NOMO-1 treated with dmso at 0.1 percent for 144 hours (cell line): ENCODE measurements at regions not wholly inside any gene's neighbourhood (a gene's known extent, or its start where the extent isn't known, plus 50 kb on each side); places are given as distances from the start of the nearest gene placed in this dataset.
"Not testable (repeated sequence)": the region's sequence is repeated elsewhere in the genome, so short reads cannot be mapped to it uniquely, and the experiment has no call there.

ENCODE experiments used
- DNase-seq: peaks from one replicate; lab custom pipeline; 2025; ENCODE audit not compliant: unreplicated experiment; lab: John Stamatoyannopoulos, UW

GRCh38 chr19:28700176-28700575 is 512.8 kb downstream of the UQCRFS1 start:
- DNase-seq: no peak

GRCh38 chr19:28697308-28697707 is 515.6 kb downstream of the UQCRFS1 start:
- DNase-seq: no peak

GRCh38 chr19:28694812-28695211 is 518.1 kb downstream of the UQCRFS1 start:
- no peak for DNase-seq

GRCh38 chr19:28691683-28692082 is 521.3 kb downstream of the UQCRFS1 start:
- no peak for DNase-seq

- DNase-seq: not testable (repeated sequence)
Observed at GRCh38 chr19:28689464-28689863, 523.5 kb downstream of the UQCRFS1 start.

- no peak for DNase-seq
Observed at GRCh38 chr19:28687296-28687695, 525.7 kb downstream of the UQCRFS1 start.

GRCh38 chr19:28686756-28687155 is 526.2 kb downstream of the UQCRFS1 start:
- DNase-seq: no peak

- no peak for DNase-seq
Observed at GRCh38 chr19:28685802-28686201, 527.1 kb downstream of the UQCRFS1 start.

- not testable (repeated sequence) for DNase-seq
Observed at GRCh38 chr19:28685077-28685476, 527.9 kb downstream of the UQCRFS1 start.

GRCh38 chr19:28680111-28680510 is 532.8 kb downstream of the UQCRFS1 start:
- DNase-seq: no peak

GRCh38 chr19:28670836-28671235 is 542.1 kb downstream of the UQCRFS1 start:
- DNase-seq: no peak

- no peak for DNase-seq
Observed at GRCh38 chr19:28669804-28670203, 543.1 kb downstream of the UQCRFS1 start.

GRCh38 chr19:28667348-28667977 is 545.5 kb downstream of the UQCRFS1 start:
- DNase-seq: no peak

GRCh38 chr19:28665748-28666147 is 547.2 kb downstream of the UQCRFS1 start:
- DNase-seq: no peak

GRCh38 chr19:28656644-28657043 is 556.3 kb downstream of the UQCRFS1 start:
- DNase-seq: no peak

GRCh38 chr19:28655054-28655453 is 557.9 kb downstream of the UQCRFS1 start:
- DNase-seq: no peak

GRCh38 chr19:28652765-28653164 is 560.2 kb downstream of the UQCRFS1 start:
- DNase-seq: no peak

GRCh38 chr19:28646629-28647028 is 566.3 kb downstream of the UQCRFS1 start:
- no peak for DNase-seq

GRCh38 chr19:28644169-28644775 is 568.7 kb downstream of the UQCRFS1 start:
- no peak for DNase-seq

GRCh38 chr19:28642787-28643683 is 569.9 kb downstream of the UQCRFS1 start:
- DNase-seq: no peak

GRCh38 chr19:28641395-28641794 is 571.6 kb downstream of the UQCRFS1 start:
- DNase-seq: no peak

GRCh38 chr19:28640506-28640905 is 572.4 kb downstream of the UQCRFS1 start:
- DNase-seq: no peak
